HUES48 (cell line): ENCODE measurements at regions not wholly inside any gene's neighbourhood (a gene's known extent, or its start where the extent isn't known, plus 50 kb on each side); places are given as distances from the start of the nearest gene placed in this dataset.
A peak's percentile ranks its signal among the peaks of the same experiment; 100 is the strongest.
"Not testable (repeated sequence)": the region's sequence is repeated elsewhere in the genome, so short reads cannot be mapped to it uniquely, and the experiment has no call there.

ENCODE experiments used
- H3K27ac ChIP-seq: one replicate; pipeline ENCODE4 v1.7.0; 2013; ENCODE audit warnings: low read depth, low read length, inconsistent platforms
- H3K27me3 ChIP-seq: 2 replicates; pipeline ENCODE4 v1.6.1; 2013; ENCODE audit warnings: mild to moderate bottlenecking, low read length; ENCODE audit not compliant: control insufficient read depth, insufficient read depth
- H3K36me3 ChIP-seq: 2 replicates; pipeline ENCODE4 v1.6.1; 2013; ENCODE audit warnings: low read length; ENCODE audit not compliant: control insufficient read depth, insufficient read depth
- H3K4me1 ChIP-seq: 2 replicates; pipeline ENCODE4 v1.6.1; 2013; ENCODE audit warnings: mild to moderate bottlenecking, low read length; ENCODE audit not compliant: control insufficient read depth, insufficient read depth
- H3K4me3 ChIP-seq: 2 replicates; pipeline ENCODE4 v1.5.1; 2013; ENCODE audit warnings: mild to moderate bottlenecking, low read depth, low read length
- H3K9ac ChIP-seq: 2 replicates; pipeline ENCODE4 v1.6.1; 2013; ENCODE audit warnings: mild to moderate bottlenecking, low read depth, low read length, moderate library complexity
- H3K9me3 ChIP-seq: 2 replicates; pipeline ENCODE4 v1.6.1; 2013; ENCODE audit warnings: low read length; ENCODE audit not compliant: control insufficient read depth, insufficient read depth

DNA sequence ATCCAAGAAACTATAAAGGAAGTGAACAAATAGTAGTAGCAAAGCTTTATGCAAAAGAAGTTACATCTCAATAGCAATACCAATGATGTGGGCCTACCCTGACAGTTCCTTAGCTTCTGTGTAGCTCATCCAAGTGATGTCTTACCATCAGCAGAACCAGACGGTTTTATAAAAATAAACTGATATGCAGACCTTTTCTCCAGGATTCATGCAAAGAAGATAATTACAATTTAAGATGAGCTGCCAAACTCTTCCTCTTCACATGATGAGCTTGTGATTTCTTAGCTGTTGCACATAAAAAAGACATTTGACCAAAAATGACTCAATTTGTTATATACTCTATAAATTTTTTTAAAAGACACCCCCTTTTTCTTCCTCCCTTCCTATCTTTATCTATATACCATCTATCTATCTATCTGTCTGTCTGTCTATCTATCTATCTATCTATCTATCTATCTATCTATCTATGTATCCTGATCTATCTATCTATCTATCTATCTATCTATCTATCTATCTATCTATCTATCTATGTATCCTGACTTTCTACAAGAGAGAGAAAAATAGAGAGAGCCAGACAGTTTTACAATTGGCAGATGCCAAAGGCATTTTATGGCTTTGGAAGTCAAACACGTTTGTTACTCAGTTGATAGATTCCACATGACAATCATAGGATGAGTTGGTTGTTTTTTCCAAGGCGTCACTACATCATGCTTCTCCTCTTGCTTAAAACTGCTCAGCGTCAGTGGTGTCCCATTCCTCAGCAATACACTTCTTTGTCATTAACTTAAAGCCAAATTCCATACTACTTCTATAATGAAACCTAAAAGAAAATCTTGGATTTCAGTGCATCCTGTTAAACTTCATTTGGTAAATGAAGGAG is 65.9 kb upstream of the ACTR3 start:
- Histone ChIP-seq H3K4me1 (peaks cover 9% of the 10 kb centered on the region), H3K27me3 (no peaks in the 10 kb centered on the region), H3K36me3 (no peaks in the 10 kb centered on the region), H3K9ac (no peak overlapping the region), H3K9me3 (no peaks in the 10 kb centered on the region), H3K27ac (no peak overlapping the region), H3K4me3 (no peak overlapping the region)

GRCh38 chr2:113822087-113822815 is 65.8 kb upstream of the SLC35F5 start:
- Histone ChIP-seq H3K4me3 (no peak overlapping the region), H3K27ac (no peak overlapping the region), H3K36me3 (no peaks in the 10 kb centered on the region), H3K4me1 (peaks cover 15% of the 10 kb centered on the region), H3K27me3 (no peaks in the 10 kb centered on the region), H3K9me3 (no peaks in the 10 kb centered on the region), H3K9ac (no peak overlapping the region)

DNA sequence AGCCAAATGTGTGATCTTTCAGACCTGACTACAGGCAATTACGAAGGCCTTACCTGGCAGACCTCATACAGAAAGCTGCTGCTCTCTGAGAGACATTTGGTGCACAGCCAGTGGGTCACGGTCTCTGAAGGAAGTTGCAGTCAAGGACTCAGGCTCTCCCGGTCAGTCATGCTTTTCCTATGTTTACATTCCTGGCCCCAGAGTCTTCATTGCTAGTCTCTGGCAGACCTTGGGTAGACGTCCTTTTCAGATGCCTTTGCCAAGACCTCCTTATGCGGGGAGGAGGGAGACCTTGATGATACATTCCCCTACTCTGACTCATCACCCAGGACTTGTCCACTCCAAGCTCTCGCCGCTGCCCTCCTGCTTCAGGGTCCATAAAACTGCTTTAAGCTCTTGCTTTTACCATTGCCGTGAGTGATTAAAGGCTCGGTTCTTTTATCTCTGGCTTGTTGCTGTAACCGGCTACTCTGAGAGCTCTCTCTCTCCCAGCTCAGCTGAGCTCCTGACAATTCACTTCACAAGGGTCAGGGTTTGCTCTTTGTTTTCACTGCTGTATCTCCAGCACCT is 62.0 kb upstream of the SLC35F5 start:
- H3K9me3 ChIP-seq, result no peaks in the 10 kb centered on the region
- no peak overlapping the region for H3K4me3 ChIP-seq
- peaks cover 7% of the 10 kb centered on the region; the same call in 1 of the 2 replicates for H3K4me1 ChIP-seq
- H3K9ac ChIP-seq, result no peak overlapping the region
- H3K27ac ChIP-seq, result peak overlapping the region; percentile 72
- no peaks in the 10 kb centered on the region for H3K36me3 ChIP-seq
- H3K27me3 ChIP-seq, result no peaks in the 10 kb centered on the region

DNA sequence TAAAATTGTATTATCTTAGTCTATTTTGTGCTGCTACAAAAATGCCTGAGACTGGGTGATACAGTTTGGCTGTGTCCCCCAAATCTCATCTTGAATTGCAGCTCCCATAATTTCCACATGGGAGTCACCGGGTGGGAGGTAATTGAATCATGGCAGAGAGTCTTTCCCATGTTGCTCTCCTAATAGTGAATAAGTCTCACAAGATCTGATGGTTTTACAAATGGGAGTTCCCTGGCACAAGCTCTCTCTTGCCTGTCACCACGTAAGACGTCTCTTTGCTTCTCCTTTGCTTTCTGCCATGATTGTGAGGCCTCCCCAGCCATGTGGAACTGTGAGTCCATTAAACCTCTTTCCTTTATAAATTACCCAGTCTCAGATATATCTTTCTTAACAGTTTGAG is 57.0 kb upstream of the SLC35F5 start:
- H3K27ac ChIP-seq, H3K36me3 ChIP-seq, H3K9me3 ChIP-seq: not testable (repeated sequence)

GRCh38 chr2:113812204-113812603 is 55.8 kb upstream of the SLC35F5 start:
- H3K36me3 ChIP-seq, result no peaks in the 10 kb centered on the region
- no peak overlapping the region for H3K9ac ChIP-seq
- H3K4me1 ChIP-seq, result no peaks in the 10 kb centered on the region
- H3K27ac ChIP-seq, result no peak overlapping the region
- H3K9me3 ChIP-seq, result no peaks in the 10 kb centered on the region
- no peaks in the 10 kb centered on the region for H3K27me3 ChIP-seq
- H3K4me3 ChIP-seq, result no peak overlapping the region

More for the DNA sequence above, 57.0 kb upstream of the SLC35F5 start:
- H3K4me3 ChIP-seq, H3K27me3 ChIP-seq, H3K4me1 ChIP-seq, H3K9ac ChIP-seq: not testable (repeated sequence)

GRCh38 chr2:113809076-113809736 is 52.8 kb upstream of the SLC35F5 start:
- H3K9ac ChIP-seq, result no peak overlapping the region
- no peaks in the 10 kb centered on the region for H3K36me3 ChIP-seq
- no peak overlapping the region for H3K27ac ChIP-seq
- no peak overlapping the region for H3K4me3 ChIP-seq
- H3K4me1 ChIP-seq, result no peaks in the 10 kb centered on the region
- no peaks in the 10 kb centered on the region for H3K9me3 ChIP-seq
- H3K27me3 ChIP-seq, result no peaks in the 10 kb centered on the region

DNA sequence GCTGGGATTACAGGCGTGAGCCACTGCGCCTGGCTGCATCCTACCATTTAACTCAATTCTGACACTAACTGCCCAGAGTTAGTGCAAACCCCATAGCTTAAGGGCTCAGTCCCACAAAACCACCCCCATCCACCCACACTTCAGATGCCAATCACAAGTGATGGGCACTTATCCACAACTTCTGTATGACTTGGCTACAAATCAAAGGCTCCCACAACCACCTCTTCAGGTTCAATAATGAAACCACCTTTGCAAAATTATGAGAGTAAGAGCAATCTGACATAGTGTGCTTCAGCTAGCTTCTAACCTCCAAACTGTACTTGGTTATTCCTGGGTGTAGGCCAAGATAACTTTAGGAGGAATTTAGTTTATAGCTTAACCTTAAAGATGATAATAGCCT is 51.3 kb upstream of the SLC35F5 start:
- Histone ChIP-seq H3K9ac (no peak overlapping the region), H3K9me3 (no peaks in the 10 kb centered on the region), H3K36me3 (no peaks in the 10 kb centered on the region), H3K27me3 (no peaks in the 10 kb centered on the region), H3K27ac (no peak overlapping the region), H3K4me1 (no peaks in the 10 kb centered on the region), H3K4me3 (no peak overlapping the region)

DNA sequence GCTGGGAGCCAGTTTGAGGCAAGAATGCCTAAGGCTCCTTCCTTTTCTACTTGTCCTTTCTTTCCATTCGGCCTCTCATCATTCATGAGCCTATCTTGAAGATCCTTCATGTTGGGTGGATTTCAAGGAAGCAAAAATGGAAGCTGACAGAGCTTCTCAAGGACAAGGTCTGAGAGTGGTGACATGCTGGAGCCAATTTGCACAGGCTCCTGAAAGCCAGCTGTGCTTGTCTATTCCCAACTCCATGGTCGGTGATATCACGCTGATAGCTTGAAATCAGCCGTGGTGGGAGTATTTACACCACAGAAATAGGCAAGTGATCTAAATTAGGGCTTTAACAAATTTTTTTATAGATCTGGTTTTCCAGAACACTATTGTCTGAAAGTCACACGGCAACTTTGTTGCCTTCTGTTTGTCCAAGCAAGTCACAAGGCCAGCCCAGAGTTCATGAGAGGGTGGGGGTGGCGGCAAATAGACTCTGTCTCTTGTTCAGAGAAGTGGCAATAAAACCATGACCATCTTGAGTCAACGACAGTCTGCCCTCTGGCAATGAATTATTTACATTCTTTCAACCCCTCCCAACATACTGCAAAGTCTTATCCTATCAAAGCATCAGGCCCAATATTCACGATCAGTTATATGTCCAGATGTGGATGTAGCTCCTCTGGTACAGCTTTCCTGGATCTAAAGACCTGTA is 49.9 kb upstream of the SLC35F5 start:
- Histone ChIP-seq H3K9ac (no peak overlapping the region), H3K4me1 (peaks cover 7% of the 10 kb centered on the region; the same call in 1 of the 2 replicates), H3K27me3 (no peaks in the 10 kb centered on the region), H3K27ac (no peak overlapping the region), H3K36me3 (no peaks in the 10 kb centered on the region), H3K9me3 (no peaks in the 10 kb centered on the region), H3K4me3 (no peak overlapping the region)
